GM18858 (cell line): ENCODE measurements at regions not wholly inside any gene's neighbourhood (a gene's known extent, or its start where the extent isn't known, plus 50 kb on each side); places are given as distances from the start of the nearest gene placed in this dataset.
"Not testable (repeated sequence)": the region's sequence is repeated elsewhere in the genome, so short reads cannot be mapped to it uniquely, and the experiment has no call there.

Source experiments
- ATAC-seq: cut with Tn5 transposase; IDR thresholded peaks from one replicate; pipeline ENCODE4 v1.9.1; 2021; ENCODE audit not compliant: unreplicated experiment

- ATAC-seq, result peak; percentile 82
Measured at GRCh38 chr2:67616749-67617148, 219.6 kb downstream of the ETAA1 start.

- no peak for ATAC-seq
Measured at GRCh38 chr2:67619204-67619603, 222.1 kb downstream of the ETAA1 start.

- ATAC-seq, result not testable (repeated sequence)
Measured at GRCh38 chr2:67623741-67624140, 226.6 kb downstream of the ETAA1 start.

- ATAC-seq, result no peak
Measured at GRCh38 chr2:67625178-67625577, 228.0 kb downstream of the ETAA1 start.

- ATAC-seq, result no peak
Measured at GRCh38 chr2:67625690-67626475, 228.8 kb downstream of the ETAA1 start.

- no peak for ATAC-seq
Measured at GRCh38 chr2:67626656-67627055, 229.5 kb downstream of the ETAA1 start.

GRCh38 chr2:67627456-67628207 lies 230.5 kb downstream of the ETAA1 start:
- ATAC-seq, result no peak

GRCh38 chr2:67628892-67629291 lies 231.8 kb downstream of the ETAA1 start:
- no peak for ATAC-seq

- no peak for ATAC-seq
Measured at GRCh38 chr2:67631483-67631882, 234.3 kb downstream of the ETAA1 start.

GRCh38 chr2:67633212-67633856 lies 236.2 kb downstream of the ETAA1 start:
- no peak for ATAC-seq

- no peak for ATAC-seq
Measured at GRCh38 chr2:67638146-67638545, 241.0 kb downstream of the ETAA1 start.

GRCh38 chr2:67641312-67642045 lies 244.3 kb downstream of the ETAA1 start:
- no peak for ATAC-seq

GRCh38 chr2:67642046-67642382 lies 244.9 kb downstream of the ETAA1 start:
- ATAC-seq, result no peak

GRCh38 chr2:67642961-67643360 lies 245.8 kb downstream of the ETAA1 start:
- no peak for ATAC-seq

- no peak for ATAC-seq
Measured at GRCh38 chr2:67645280-67646138, 248.4 kb downstream of the ETAA1 start.

GRCh38 chr2:67646714-67647333 lies 249.7 kb downstream of the ETAA1 start:
- ATAC-seq, result no peak

GRCh38 chr2:67649331-67650261 lies 252.5 kb downstream of the ETAA1 start:
- ATAC-seq, result no peak

GRCh38 chr2:67650291-67651133 lies 253.4 kb downstream of the ETAA1 start:
- no peak for ATAC-seq
